Upper lobe of left lung (tissue), 6 donors: ENCODE measurements at regions not wholly inside any gene's neighbourhood (a gene's known extent, or its start where the extent isn't known, plus 50 kb on each side); places are given as distances from the start of the nearest gene placed in this dataset.
A peak's percentile ranks its signal among the peaks of the same experiment; 100 is the strongest.

Experiments
- ATAC-seq, 2 donors: fragments of 200-7000 bp; cut with Tn5 transposase; one replicate each; pipeline ENCODE4 v1.9.1; 2022; ENCODE audit warnings: mild to moderate bottlenecking in 2 of 2, moderate library complexity in 2 of 2; ENCODE audit not compliant: low FRiP score in 2 of 2
- DNase-seq, 2 donors: peaks; one replicate each; pipeline ENCODE4 v3.0.0-alpha.2; 2019 to 2020
- H3K27ac ChIP-seq, 4 donors: fragments of 200-600 bp; sonication (generic); one replicate each; pipeline ENCODE4 v1.5.1; 2016 to 2019
- H3K27me3 ChIP-seq, 4 donors: fragments of 200-600 bp; sonication (generic); one replicate each; pipeline ENCODE4 v1.5.1; 2017 to 2019
- H3K36me3 ChIP-seq, 4 donors: fragments of 200-600 bp; sonication (generic); one replicate each; pipeline ENCODE4 v1.5.1; 2016 to 2019
- H3K4me1 ChIP-seq, 4 donors: fragments of 200-600 bp; sonication (generic); one replicate each; pipeline ENCODE4 v1.5.1; 2018 to 2019
- H3K4me3 ChIP-seq, 4 donors: fragments of 200-600 bp; sonication (generic); one replicate each; pipeline ENCODE4 v1.5.1; 2017 to 2019; ENCODE audit warnings: mild to moderate bottlenecking in 2 of 4, moderate library complexity in 1 of 4
- H3K9me3 ChIP-seq, 4 donors: fragments of 200-600 bp; sonication (generic); one replicate each; pipeline ENCODE4 v1.5.1; 2018 to 2019
- CTCF ChIP-seq, 6 experiments: fragments of 450-650 bp in 4 of 6; fragments of 200-600 bp in 2 of 6; sonication (generic) in 2 of 6; IDR thresholded peaks; one replicate each; pipeline ENCODE4 v1.5.1; 2016 to 2019; ENCODE audit warnings: antibody characterized with exemption in 6 of 6
- EP300 ChIP-seq, 4 donors: sonication (generic); formaldehyde crosslinking; IDR thresholded peaks; one replicate each; pipeline ENCODE4 v1.5.1; 2017; ENCODE audit warnings: antibody characterized with exemption in 4 of 4, control low read depth in 2 of 4
- POLR2A ChIP-seq, 4 donors: fragments of 450-650 bp; IDR thresholded peaks; one replicate each; pipeline ENCODE4 v1.5.1; 2016 to 2017; ENCODE audit warnings: antibody characterized with exemption in 4 of 4, mild to moderate bottlenecking in 2 of 4
- POLR2AphosphoS5 ChIP-seq, 2 donors: sonication (generic); formaldehyde crosslinking; IDR thresholded peaks; one replicate each; pipeline ENCODE4 v1.5.1; 2017; ENCODE audit warnings: antibody characterized with exemption in 2 of 2
- WGBS, 2 donors: methylation state at CpG; one replicate each; pipeline ENCODE4 v1.1.5; 2017 to 2018; 5-methylcytosine and 5-hydroxymethylcytosine counted together
- donor health status: DM: no; HTN: no; CAD: no; lungs with moderate emphysema.
- donor health status: DM: no; HTN: yes; CAD: no; lungs with severe emphysema.

GRCh38 chr12:30874455-30875321 is 51.9 kb upstream of the TSPAN11 start:
- no peak for TF ChIP-seq POLR2A (IDR thresholded peaks at IDR 0.05)
- TF ChIP-seq CTCF (IDR thresholded peaks at IDR 0.05) = no peak
- TF ChIP-seq POLR2AphosphoS5 (IDR thresholded peaks at IDR 0.05) = no peak
- no peak for TF ChIP-seq EP300 (IDR thresholded peaks at IDR 0.05)
- H3K36me3 ChIP-seq = no peaks in the 10 kb centered on the region
- DNase-seq (peak in 1 of 2 donors; percentile 33), ATAC-seq (no peak)
- WGBS, 2 donors = 79 to 81% methylated on average over 4 to 10 of the region's 10 CpGs
- no peaks in the 10 kb centered on the region for H3K4me1 ChIP-seq
- no peak overlapping the region for H3K27ac ChIP-seq
- H3K27me3 ChIP-seq = no peaks in the 10 kb centered on the region
- H3K9me3 ChIP-seq = no peaks in the 10 kb centered on the region
- H3K4me3 ChIP-seq = no peak overlapping the region

- H3K27me3 ChIP-seq = no peaks in the 10 kb centered on the region
- DNase-seq (no peak), ATAC-seq (no peak)
- H3K27ac ChIP-seq = no peak overlapping the region
- H3K4me3 ChIP-seq = no peak overlapping the region
- WGBS, 2 donors = 79 to 87% methylated on average over 7 of the region's 7 CpGs
- TF ChIP-seq CTCF (IDR thresholded peaks at IDR 0.05) (no peak), EP300 (IDR thresholded peaks at IDR 0.05) (no peak), POLR2AphosphoS5 (IDR thresholded peaks at IDR 0.05) (no peak), POLR2A (IDR thresholded peaks at IDR 0.05) (no peak)
- peaks cover 0 to 4% (median 0%) of the 10 kb centered on the region in 4 donors for H3K9me3 ChIP-seq
- H3K36me3 ChIP-seq = no peaks in the 10 kb centered on the region
- no peaks in the 10 kb centered on the region for H3K4me1 ChIP-seq
Measured at GRCh38 chr12:30870491-30871265, 55.9 kb upstream of the TSPAN11 start.

GRCh38 chr12:30867415-30867814 is 59.1 kb upstream of the TSPAN11 start:
- H3K27ac ChIP-seq = no peak overlapping the region
- no peak for ATAC-seq
- no peak overlapping the region for H3K4me3 ChIP-seq
- no peaks in the 10 kb centered on the region for H3K27me3 ChIP-seq
- no peaks in the 10 kb centered on the region for H3K4me1 ChIP-seq
- H3K36me3 ChIP-seq = no peaks in the 10 kb centered on the region
- TF ChIP-seq POLR2A (IDR thresholded peaks at IDR 0.05) = no peak
- no peak for TF ChIP-seq EP300 (IDR thresholded peaks at IDR 0.05)
- no peak for TF ChIP-seq POLR2AphosphoS5 (IDR thresholded peaks at IDR 0.05)
- no peak for TF ChIP-seq CTCF (IDR thresholded peaks at IDR 0.05)
- DNase-seq = no peak
- H3K9me3 ChIP-seq = peaks cover 0 to 4% (median 0%) of the 10 kb centered on the region in 4 donors

GRCh38 chr12:30866256-30866655 is 60.3 kb upstream of the TSPAN11 start:
- DNase-seq = no peak
- no peak overlapping the region for H3K27ac ChIP-seq
- peaks cover 0 to 4% (median 0%) of the 10 kb centered on the region in 4 donors for H3K9me3 ChIP-seq
- no peak for ATAC-seq
- no peak overlapping the region for H3K4me3 ChIP-seq
- 91 to 100% methylated on average over 1 of the region's 1 CpG for WGBS, 2 donors
- H3K36me3 ChIP-seq = no peaks in the 10 kb centered on the region
- no peaks in the 10 kb centered on the region for H3K27me3 ChIP-seq
- no peaks in the 10 kb centered on the region for H3K4me1 ChIP-seq
- TF ChIP-seq POLR2AphosphoS5 (IDR thresholded peaks at IDR 0.05) = no peak
- TF ChIP-seq CTCF (IDR thresholded peaks at IDR 0.05) = no peak
- no peak for TF ChIP-seq POLR2A (IDR thresholded peaks at IDR 0.05)
- TF ChIP-seq EP300 (IDR thresholded peaks at IDR 0.05) = no peak
